H1 (cell line): ENCODE measurements at regions not wholly inside any gene's neighbourhood (a gene's known extent, or its start where the extent isn't known, plus 50 kb on each side); places are given as distances from the start of the nearest gene placed in this dataset.

Experiments
- CHD7 ChIP-seq: fragments of 300-600 bp; sonication (generic); IDR thresholded peaks from 2 replicates; pipeline ENCODE4 v1.7.1; 2012; ENCODE audit warnings: low read length, moderate library complexity, mild to moderate bottlenecking, inconsistent platforms; ENCODE audit not compliant: insufficient replicate concordance
- RXRA ChIP-seq: IDR thresholded peaks from 2 replicates; pipeline ENCODE4 v1.6.1; 2011; ENCODE audit warnings: low read depth, mild to moderate bottlenecking, low read length, moderate library complexity; ENCODE audit not compliant: insufficient read depth
- SP4 ChIP-seq: IDR thresholded peaks from 2 replicates; pipeline ENCODE4 v1.6.1; 2012; ENCODE audit warnings: low read length, inconsistent platforms

GRCh38 chr16:63346000-63346399, 1309.8 kb upstream of the CDH8 start (continued):
- TF ChIP-seq CHD7 (no peak), SP4 (no peak), RXRA (no peak)
